Fibroblast of mammary gland (primary cell): ENCODE measurements at regions not wholly inside any gene's neighbourhood (a gene's known extent, or its start where the extent isn't known, plus 50 kb on each side); places are given as distances from the start of the nearest gene placed in this dataset.
"Not testable (repeated sequence)": the region's sequence is repeated elsewhere in the genome, so short reads cannot be mapped to it uniquely, and the experiment has no call there.

ENCODE experiments used
- DNase-seq: peaks from one replicate; pipeline ENCODE4 v3.0.0-alpha.2; 2010; ENCODE audit warnings: low read depth
- H3K4me3 ChIP-seq: 2 replicates; pipeline ENCODE4 v1.5.1; 2011; ENCODE audit warnings: low read depth, mild to moderate bottlenecking, low read length, moderate library complexity; ENCODE audit not compliant: control insufficient read depth
- CTCF ChIP-seq: conservative IDR thresholded peaks from 2 replicates; pipeline ENCODE4 v1.5.1; 2011; ENCODE audit warnings: low read depth, low read length, inconsistent platforms; ENCODE audit not compliant: control insufficient read depth, insufficient read depth

GRCh38 chr10:78604721-78605120 lies 464.0 kb upstream of the ZMIZ1 start:
- H3K4me3 ChIP-seq: no peak overlapping the region
- DNase-seq: no peak
- TF ChIP-seq CTCF: no peak

- peak; percentile 31 for DNase-seq
- no peak overlapping the region for H3K4me3 ChIP-seq
- no peak for TF ChIP-seq CTCF
Observed at GRCh38 chr10:78605800-78606350, 462.9 kb upstream of the ZMIZ1 start.

- not testable (repeated sequence) for H3K4me3 ChIP-seq, DNase-seq
Observed at GRCh38 chr10:78606766-78607165, 462.0 kb upstream of the ZMIZ1 start.

GRCh38 chr10:78609976-78610375 lies 458.8 kb upstream of the ZMIZ1 start:
- no peak for TF ChIP-seq CTCF
- DNase-seq: no peak
- no peak overlapping the region for H3K4me3 ChIP-seq

GRCh38 chr10:78613132-78613531 lies 455.6 kb upstream of the ZMIZ1 start:
- H3K4me3 ChIP-seq: no peak overlapping the region
- TF ChIP-seq CTCF: no peak
- DNase-seq: no peak

- TF ChIP-seq CTCF: no peak
- DNase-seq: no peak
- no peak overlapping the region for H3K4me3 ChIP-seq
Observed at GRCh38 chr10:78614267-78614666, 454.5 kb upstream of the ZMIZ1 start.

GRCh38 chr10:78614744-78615143 lies 454.0 kb upstream of the ZMIZ1 start:
- no peak for DNase-seq
- no peak overlapping the region for H3K4me3 ChIP-seq
- TF ChIP-seq CTCF: no peak
